ENCODE measurements at regions not wholly inside any gene's neighbourhood (a gene's known extent, or its start where the extent isn't known, plus 50 kb on each side); places are given as distances from the start of the nearest gene placed in this dataset.

DNA sequence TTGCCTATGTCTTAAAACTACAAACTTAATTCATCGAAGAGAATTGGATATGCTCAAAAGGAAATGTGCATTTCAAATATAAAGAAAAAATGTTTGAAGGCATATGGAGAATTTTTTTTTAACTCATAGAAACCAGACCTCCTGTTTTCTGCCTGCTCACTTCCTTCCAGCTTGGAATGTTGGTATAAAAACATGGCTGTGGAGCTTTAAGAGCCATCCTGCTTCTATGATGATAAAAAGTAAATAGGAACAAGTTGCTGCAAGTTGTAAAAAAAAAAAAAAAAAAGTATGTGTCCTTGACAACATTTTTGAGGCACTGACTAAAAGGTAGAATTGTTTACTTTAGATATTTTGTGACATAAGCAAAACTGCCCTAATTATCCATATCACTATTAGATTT lies 1230.7 kb downstream of the PCDH9 start:
- Histone ChIP-seq H3K4me3 (ENCODE audit: insufficient read depth, low read depth, low read length, poor library complexity, severe bottlenecking) (no peak overlapping the region), H3K4me1 (ENCODE audit: control insufficient read depth, insufficient read depth, low read length, poor library complexity, severe bottlenecking) (no peaks in the 10 kb centered on the region), H3K9me3 (ENCODE audit: control insufficient read depth, low read length) (peaks cover 3% of the 10 kb centered on the region), H3K36me3 (ENCODE audit: control insufficient read depth, insufficient read depth, low read length) (no peaks in the 10 kb centered on the region), H3K27ac (ENCODE audit: insufficient read depth, low read length, poor library complexity, severe bottlenecking) (no peak overlapping the region), H3K27me3 (replicated peaks; ENCODE audit: control insufficient read depth, insufficient read depth, low read length, poor library complexity, severe bottlenecking) (no peaks in the 10 kb centered on the region)
- no peak for DNase-seq

DNA sequence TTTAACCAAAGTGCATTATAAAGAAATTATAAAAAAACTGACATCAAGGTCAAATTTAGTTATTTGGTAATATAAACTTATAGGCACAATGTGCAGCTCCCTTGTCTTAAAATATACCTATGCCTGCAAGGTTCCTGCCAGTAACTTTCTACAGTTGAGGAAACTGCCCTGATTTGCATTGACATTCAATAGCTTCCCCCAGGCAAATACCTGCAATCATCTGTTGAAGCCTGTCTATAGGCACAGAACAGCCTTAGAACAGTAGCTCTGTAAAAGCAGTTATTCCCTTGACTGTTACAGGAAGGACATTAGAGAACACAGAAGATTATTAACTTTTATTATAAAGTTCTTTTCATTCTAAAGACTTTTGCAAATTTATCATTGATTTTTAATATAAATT lies 1239.5 kb downstream of the PCDH9 start:
- no peaks in the 10 kb centered on the region for H3K27me3 ChIP-seq (replicated peaks; ENCODE audit: control insufficient read depth, insufficient read depth, low read length, poor library complexity, severe bottlenecking)
- no peak overlapping the region for H3K4me3 ChIP-seq (ENCODE audit: insufficient read depth, low read depth, low read length, poor library complexity, severe bottlenecking)
- no peaks in the 10 kb centered on the region for H3K4me1 ChIP-seq (ENCODE audit: control insufficient read depth, insufficient read depth, low read length, poor library complexity, severe bottlenecking)
- DNase-seq, result no peak
- H3K36me3 ChIP-seq (ENCODE audit: control insufficient read depth, insufficient read depth, low read length), result no peaks in the 10 kb centered on the region
- no peaks in the 10 kb centered on the region for H3K9me3 ChIP-seq (ENCODE audit: control insufficient read depth, low read length)
- H3K27ac ChIP-seq (ENCODE audit: insufficient read depth, low read length, poor library complexity, severe bottlenecking), result no peak overlapping the region

DNA sequence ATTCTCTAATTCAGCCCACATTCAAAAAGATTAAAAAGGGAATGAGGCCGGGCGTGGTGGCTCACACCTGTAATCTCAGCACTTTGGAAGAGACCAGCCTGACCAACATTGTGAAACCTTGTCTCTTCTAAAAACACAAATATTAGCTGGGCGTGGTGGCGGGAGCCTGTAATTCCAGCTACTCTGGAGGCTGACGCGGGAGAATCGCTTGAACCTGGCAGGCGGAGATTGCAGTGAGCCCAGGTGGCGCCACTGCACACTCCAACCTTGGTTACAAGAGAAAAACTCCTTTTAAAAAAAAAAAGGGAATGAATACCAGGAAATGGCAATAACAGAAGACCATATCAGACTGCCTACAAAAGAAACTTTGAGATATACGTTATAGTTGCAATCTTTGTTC lies 1244.5 kb downstream of the PCDH9 start:
- Histone ChIP-seq H3K27me3 (replicated peaks; ENCODE audit: control insufficient read depth, insufficient read depth, low read length, poor library complexity, severe bottlenecking) (no peaks in the 10 kb centered on the region), H3K27ac (ENCODE audit: insufficient read depth, low read length, poor library complexity, severe bottlenecking) (no peak overlapping the region), H3K36me3 (ENCODE audit: control insufficient read depth, insufficient read depth, low read length) (no peaks in the 10 kb centered on the region), H3K9me3 (ENCODE audit: control insufficient read depth, low read length) (no peaks in the 10 kb centered on the region), H3K4me1 (ENCODE audit: control insufficient read depth, insufficient read depth, low read length, poor library complexity, severe bottlenecking) (no peaks in the 10 kb centered on the region), H3K4me3 (ENCODE audit: insufficient read depth, low read depth, low read length, poor library complexity, severe bottlenecking) (no peak overlapping the region)
- no peak for DNase-seq

DNA sequence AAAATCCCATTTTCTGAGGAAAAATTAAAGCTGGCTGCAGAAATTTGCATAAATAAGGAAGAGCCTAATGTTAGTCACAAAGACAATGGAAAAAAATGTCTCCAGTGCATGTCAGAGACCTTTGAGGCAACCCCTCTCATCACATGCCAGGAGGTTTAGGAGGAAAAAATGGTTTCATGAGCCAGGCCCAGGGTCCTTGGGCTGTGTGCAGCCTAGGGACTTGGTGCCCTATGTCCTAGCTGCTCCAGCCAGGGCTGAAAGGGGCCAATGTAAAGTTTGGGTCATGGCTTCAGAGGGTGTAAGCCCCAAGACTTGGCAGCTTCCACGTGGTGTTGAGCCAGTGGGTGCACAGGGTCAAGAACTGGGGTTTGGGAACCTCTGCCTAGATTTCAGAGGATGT lies 1252.6 kb downstream of the PCDH9 start:
- H3K9me3 ChIP-seq (ENCODE audit: control insufficient read depth, low read length), result no peaks in the 10 kb centered on the region
- no peak overlapping the region for H3K4me3 ChIP-seq (ENCODE audit: insufficient read depth, low read depth, low read length, poor library complexity, severe bottlenecking)
- no peak for DNase-seq

DNA sequence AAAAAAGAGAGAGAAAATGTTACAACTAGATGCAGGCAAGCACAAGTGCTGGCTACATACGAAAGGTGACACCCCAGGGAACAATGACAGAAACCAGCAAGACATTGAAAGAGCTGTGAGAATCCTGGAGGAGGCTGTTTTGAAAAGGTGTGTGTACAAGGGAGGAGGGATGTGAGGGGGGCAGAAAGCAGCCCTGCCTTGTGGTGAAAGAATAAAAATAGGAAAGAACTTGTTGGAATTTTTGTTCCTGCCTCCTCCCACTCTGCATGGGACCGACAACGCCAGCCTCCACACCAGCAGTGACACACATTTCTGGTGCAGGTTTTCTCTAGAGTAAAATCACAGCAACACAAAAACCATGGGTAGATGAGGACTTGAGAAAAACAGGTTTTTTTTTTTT lies 1258.6 kb downstream of the PCDH9 start:
- Histone ChIP-seq H3K27ac (ENCODE audit: insufficient read depth, low read length, poor library complexity, severe bottlenecking) (no peak overlapping the region), H3K9me3 (ENCODE audit: control insufficient read depth, low read length) (no peaks in the 10 kb centered on the region), H3K4me1 (ENCODE audit: control insufficient read depth, insufficient read depth, low read length, poor library complexity, severe bottlenecking) (no peaks in the 10 kb centered on the region), H3K4me3 (ENCODE audit: insufficient read depth, low read depth, low read length, poor library complexity, severe bottlenecking) (no peak overlapping the region), H3K36me3 (ENCODE audit: control insufficient read depth, insufficient read depth, low read length) (no peaks in the 10 kb centered on the region), H3K27me3 (replicated peaks; ENCODE audit: control insufficient read depth, insufficient read depth, low read length, poor library complexity, severe bottlenecking) (no peaks in the 10 kb centered on the region)
- DNase-seq, result no peak

More for the DNA sequence above, 1252.6 kb downstream of the PCDH9 start:
- no peak overlapping the region for H3K27ac ChIP-seq (ENCODE audit: insufficient read depth, low read length, poor library complexity, severe bottlenecking)
- H3K27me3 ChIP-seq (replicated peaks; ENCODE audit: control insufficient read depth, insufficient read depth, low read length, poor library complexity, severe bottlenecking), result no peaks in the 10 kb centered on the region
- no peaks in the 10 kb centered on the region for H3K4me1 ChIP-seq (ENCODE audit: control insufficient read depth, insufficient read depth, low read length, poor library complexity, severe bottlenecking)
- no peaks in the 10 kb centered on the region for H3K36me3 ChIP-seq (ENCODE audit: control insufficient read depth, insufficient read depth, low read length)

DNA sequence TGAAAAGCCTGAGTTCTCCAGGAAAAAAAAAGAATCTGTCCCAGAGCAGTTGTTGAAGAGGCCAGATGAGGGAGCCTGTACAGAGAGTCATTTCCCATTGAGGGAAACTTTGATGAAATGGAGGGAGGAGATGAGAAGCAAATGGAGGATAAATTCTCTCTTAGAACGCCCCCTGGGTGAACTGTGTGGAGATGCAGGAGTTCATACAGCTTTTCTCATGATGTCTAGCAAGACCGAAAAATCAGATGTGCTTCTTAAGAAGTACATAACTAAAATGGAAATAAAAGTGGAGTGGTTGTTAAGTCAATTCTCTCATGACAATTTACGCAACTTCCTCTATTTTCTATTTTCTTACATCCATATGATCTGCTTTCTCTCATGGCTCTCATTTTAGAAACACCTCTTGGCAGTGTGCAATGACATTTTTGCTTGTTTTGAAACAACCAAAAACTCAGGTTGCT lies 1263.1 kb downstream of the PCDH9 start:
- DNase-seq, result no peak
- Histone ChIP-seq H3K27me3 (replicated peaks; ENCODE audit: control insufficient read depth, insufficient read depth, low read length, poor library complexity, severe bottlenecking) (no peaks in the 10 kb centered on the region), H3K4me1 (ENCODE audit: control insufficient read depth, insufficient read depth, low read length, poor library complexity, severe bottlenecking) (no peaks in the 10 kb centered on the region), H3K4me3 (ENCODE audit: insufficient read depth, low read depth, low read length, poor library complexity, severe bottlenecking) (no peak overlapping the region), H3K9me3 (ENCODE audit: control insufficient read depth, low read length) (no peaks in the 10 kb centered on the region), H3K36me3 (ENCODE audit: control insufficient read depth, insufficient read depth, low read length) (no peaks in the 10 kb centered on the region), H3K27ac (ENCODE audit: insufficient read depth, low read length, poor library complexity, severe bottlenecking) (no peak overlapping the region)

DNA sequence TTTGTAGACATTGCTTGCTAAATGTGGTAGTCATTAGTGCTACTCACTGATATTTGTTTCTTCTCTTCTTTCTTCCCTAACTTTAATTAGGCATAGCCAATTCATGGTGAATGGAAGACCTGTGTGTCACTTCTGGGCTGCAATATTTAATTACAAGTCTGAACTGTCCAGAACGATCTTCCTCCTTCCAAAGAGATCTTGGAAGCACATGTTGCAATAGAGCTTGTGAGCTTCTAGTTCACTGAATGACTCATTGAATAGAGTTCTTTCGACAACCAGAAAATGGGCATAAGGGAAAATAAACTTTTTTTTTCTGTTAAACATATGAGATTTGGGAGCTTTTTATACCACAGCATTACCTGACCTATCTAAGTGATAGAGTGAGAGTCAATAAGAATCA lies 1264.6 kb downstream of the PCDH9 start:
- DNase-seq, result no peak
- no peaks in the 10 kb centered on the region for H3K4me1 ChIP-seq (ENCODE audit: control insufficient read depth, insufficient read depth, low read length, poor library complexity, severe bottlenecking)
- no peak overlapping the region for H3K27ac ChIP-seq (ENCODE audit: insufficient read depth, low read length, poor library complexity, severe bottlenecking)
- no peaks in the 10 kb centered on the region for H3K27me3 ChIP-seq (replicated peaks; ENCODE audit: control insufficient read depth, insufficient read depth, low read length, poor library complexity, severe bottlenecking)
- no peak overlapping the region for H3K4me3 ChIP-seq (ENCODE audit: insufficient read depth, low read depth, low read length, poor library complexity, severe bottlenecking)
- no peaks in the 10 kb centered on the region for H3K36me3 ChIP-seq (ENCODE audit: control insufficient read depth, insufficient read depth, low read length)
- H3K9me3 ChIP-seq (ENCODE audit: control insufficient read depth, low read length), result no peaks in the 10 kb centered on the region

DNA sequence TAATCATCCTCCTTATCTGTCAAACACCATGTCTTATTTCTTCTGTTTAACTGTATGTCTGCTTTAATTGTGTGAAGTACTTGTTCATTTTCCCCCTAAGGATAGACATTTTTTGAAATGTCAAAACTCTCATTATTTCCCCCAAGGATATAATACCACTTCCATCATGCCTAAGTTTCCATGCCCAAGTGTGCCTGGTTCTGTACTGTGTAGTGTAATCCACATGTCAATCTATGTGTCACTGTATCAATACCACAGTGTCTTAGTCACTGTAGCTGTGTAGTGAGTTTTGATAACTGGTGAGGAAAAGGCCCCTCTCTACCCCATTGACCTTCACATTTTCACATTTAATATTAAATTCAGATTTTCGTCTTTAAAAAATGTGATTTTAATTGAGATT lies 1265.5 kb downstream of the PCDH9 start:
- DNase-seq, result no peak

DNA sequence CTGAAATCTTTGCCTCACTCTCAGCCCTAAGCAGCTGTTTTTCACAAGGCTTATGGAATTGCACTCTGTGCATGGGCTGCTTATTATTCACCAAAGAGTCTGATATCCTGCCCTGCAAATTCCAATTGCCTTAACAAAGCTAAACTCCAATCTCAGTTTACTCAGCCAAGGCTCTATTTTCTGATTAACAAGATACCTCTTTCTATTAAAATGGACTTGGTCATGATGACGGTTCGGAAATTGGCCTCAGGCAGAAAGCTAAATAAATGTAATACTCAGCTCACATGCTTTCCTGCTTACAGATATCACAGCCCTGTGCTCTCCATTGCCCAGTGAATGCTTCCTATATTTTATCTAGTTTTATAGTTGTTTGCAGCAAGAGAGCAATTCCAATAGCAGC lies 1270.8 kb downstream of the PCDH9 start:
- H3K27ac ChIP-seq (ENCODE audit: insufficient read depth, low read length, poor library complexity, severe bottlenecking), result no peak overlapping the region
- no peaks in the 10 kb centered on the region for H3K4me1 ChIP-seq (ENCODE audit: control insufficient read depth, insufficient read depth, low read length, poor library complexity, severe bottlenecking)
- H3K9me3 ChIP-seq (ENCODE audit: control insufficient read depth, low read length), result no peaks in the 10 kb centered on the region
- no peaks in the 10 kb centered on the region for H3K27me3 ChIP-seq (replicated peaks; ENCODE audit: control insufficient read depth, insufficient read depth, low read length, poor library complexity, severe bottlenecking)
- H3K4me3 ChIP-seq (ENCODE audit: insufficient read depth, low read depth, low read length, poor library complexity, severe bottlenecking), result no peak overlapping the region
- no peak for DNase-seq
- no peaks in the 10 kb centered on the region for H3K36me3 ChIP-seq (ENCODE audit: control insufficient read depth, insufficient read depth, low read length)

More for the DNA sequence above, 1265.5 kb downstream of the PCDH9 start:
- Histone ChIP-seq H3K4me3 (ENCODE audit: insufficient read depth, low read depth, low read length, poor library complexity, severe bottlenecking) (no peak overlapping the region), H3K4me1 (ENCODE audit: control insufficient read depth, insufficient read depth, low read length, poor library complexity, severe bottlenecking) (no peaks in the 10 kb centered on the region), H3K9me3 (ENCODE audit: control insufficient read depth, low read length) (no peaks in the 10 kb centered on the region), H3K36me3 (ENCODE audit: control insufficient read depth, insufficient read depth, low read length) (no peaks in the 10 kb centered on the region), H3K27me3 (replicated peaks; ENCODE audit: control insufficient read depth, insufficient read depth, low read length, poor library complexity, severe bottlenecking) (no peaks in the 10 kb centered on the region), H3K27ac (ENCODE audit: insufficient read depth, low read length, poor library complexity, severe bottlenecking) (no peak overlapping the region)

DNA sequence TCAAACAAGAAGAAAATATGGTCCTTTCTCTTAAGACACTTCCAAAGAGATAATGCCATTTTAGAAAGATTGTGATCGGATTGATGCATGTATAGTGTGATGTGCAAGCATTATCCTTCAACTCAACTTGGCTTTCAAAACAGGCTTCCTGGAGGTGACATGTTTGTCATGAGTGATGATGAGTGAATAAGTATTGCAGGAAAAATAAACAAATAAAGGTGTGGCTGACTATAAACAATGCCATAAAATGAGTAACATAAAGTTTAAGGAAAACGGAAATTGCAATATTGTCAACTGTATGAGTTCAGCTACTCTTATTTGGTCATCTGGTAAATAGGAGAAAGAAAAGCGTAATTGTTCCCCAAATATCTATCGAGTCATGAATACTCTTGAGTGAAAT lies 1283.7 kb downstream of the PCDH9 start:
- H3K36me3 ChIP-seq (ENCODE audit: control insufficient read depth, insufficient read depth, low read length), result no peaks in the 10 kb centered on the region
- H3K27me3 ChIP-seq (replicated peaks; ENCODE audit: control insufficient read depth, insufficient read depth, low read length, poor library complexity, severe bottlenecking), result no peaks in the 10 kb centered on the region
- no peaks in the 10 kb centered on the region for H3K9me3 ChIP-seq (ENCODE audit: control insufficient read depth, low read length)
- H3K27ac ChIP-seq (ENCODE audit: insufficient read depth, low read length, poor library complexity, severe bottlenecking), result no peak overlapping the region
- no peaks in the 10 kb centered on the region for H3K4me1 ChIP-seq (ENCODE audit: control insufficient read depth, insufficient read depth, low read length, poor library complexity, severe bottlenecking)
- no peak for DNase-seq
- H3K4me3 ChIP-seq (ENCODE audit: insufficient read depth, low read depth, low read length, poor library complexity, severe bottlenecking), result no peak overlapping the region

DNA sequence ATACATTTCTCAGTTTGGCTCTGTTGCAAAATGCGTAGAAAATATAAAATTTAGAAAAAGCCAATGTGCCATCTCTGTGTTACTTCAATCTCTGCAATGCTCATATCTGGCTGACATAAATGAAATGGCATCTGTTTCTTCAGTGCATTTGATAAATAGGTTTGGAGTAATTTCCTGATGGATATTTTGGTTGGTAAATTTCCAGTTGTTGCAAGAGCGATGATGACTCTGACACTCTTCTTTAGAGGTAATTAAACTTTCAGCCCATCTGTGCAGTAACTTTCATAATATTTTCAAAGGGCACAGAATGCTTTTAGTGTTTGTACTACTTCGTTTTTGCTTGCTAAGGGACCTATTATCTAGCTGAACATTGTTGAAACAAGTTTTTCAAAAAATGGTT lies 1286.4 kb downstream of the PCDH9 start:
- Histone ChIP-seq H3K27me3 (replicated peaks; ENCODE audit: control insufficient read depth, insufficient read depth, low read length, poor library complexity, severe bottlenecking) (no peaks in the 10 kb centered on the region), H3K4me3 (ENCODE audit: insufficient read depth, low read depth, low read length, poor library complexity, severe bottlenecking) (no peak overlapping the region), H3K36me3 (ENCODE audit: control insufficient read depth, insufficient read depth, low read length) (no peaks in the 10 kb centered on the region), H3K9me3 (ENCODE audit: control insufficient read depth, low read length) (no peaks in the 10 kb centered on the region), H3K4me1 (ENCODE audit: control insufficient read depth, insufficient read depth, low read length, poor library complexity, severe bottlenecking) (no peaks in the 10 kb centered on the region), H3K27ac (ENCODE audit: insufficient read depth, low read length, poor library complexity, severe bottlenecking) (no peak overlapping the region)
- no peak for DNase-seq

Measured in effector memory CD4-positive, alpha-beta T cell (primary cell).